Loucy (cell line): ENCODE measurements at regions not wholly inside any gene's neighbourhood (a gene's known extent, or its start where the extent isn't known, plus 50 kb on each side); places are given as distances from the start of the nearest gene placed in this dataset.

ENCODE experiments used
- H2AFZ ChIP-seq: fragments of 200-600 bp; sonication (generic); 2 replicates; pipeline ENCODE4 v1.6.0; 2016; ENCODE audit warnings: antibody characterized with exemption, mild to moderate bottlenecking, low read length, moderate library complexity
- H3F3A ChIP-seq: fragments of 200-600 bp; 2 replicates; pipeline ENCODE4 v1.6.0; 2016; ENCODE audit warnings: antibody characterized with exemption, low read depth, mild to moderate bottlenecking
- H3K27me3 ChIP-seq: fragments of 200-600 bp; sonication (generic); 2 replicates; pipeline ENCODE4 v1.6.1; 2014; ENCODE audit warnings: low read length, mild to moderate bottlenecking; ENCODE audit not compliant: insufficient read depth, poor library complexity, severe bottlenecking
- H3K36me3 ChIP-seq: fragments of 200-600 bp; sonication (generic); 2 replicates; pipeline ENCODE4 v1.6.1; 2016; ENCODE audit warnings: low read length; ENCODE audit not compliant: insufficient read depth
- H3K4me1 ChIP-seq: fragments of 200-600 bp; sonication (generic); 2 replicates; pipeline ENCODE4 v1.5.1; 2014; ENCODE audit warnings: low read length, mild to moderate bottlenecking; ENCODE audit not compliant: insufficient read depth, poor library complexity, severe bottlenecking
- H3K4me2 ChIP-seq: fragments of 200-600 bp; sonication (generic); 2 replicates; pipeline ENCODE4 v1.6.0; 2014; ENCODE audit warnings: antibody characterized with exemption, low read length, low read depth, mild to moderate bottlenecking; ENCODE audit not compliant: poor library complexity, severe bottlenecking
- H3K4me3 ChIP-seq: fragments of 200-600 bp; sonication (generic); 2 replicates; pipeline ENCODE4 v1.5.1; 2014; ENCODE audit warnings: low read length, mild to moderate bottlenecking, mixed read lengths; ENCODE audit not compliant: poor library complexity, severe bottlenecking
- H3K79me2 ChIP-seq: fragments of 200-600 bp; sonication (generic); 2 replicates; pipeline ENCODE4 v1.6.1; 2014; ENCODE audit warnings: low read length; ENCODE audit not compliant: insufficient read depth
- H3K9ac ChIP-seq: fragments of 200-600 bp; sonication (generic); 2 replicates; pipeline ENCODE4 v1.6.0; 2014; ENCODE audit warnings: mild to moderate bottlenecking, low read depth, low read length, moderate library complexity; ENCODE audit not compliant: poor library complexity, severe bottlenecking
- H3K9me2 ChIP-seq: fragments of 200-600 bp; sonication (generic); replicated peaks from 2 replicates; pipeline ENCODE4 v1.6.1; 2016; ENCODE audit warnings: low read depth, low read length, mixed read lengths
- H3K9me3 ChIP-seq: fragments of 200-600 bp; sonication (generic); 2 replicates; pipeline ENCODE4 v1.6.1; 2014; ENCODE audit warnings: mild to moderate bottlenecking, antibody characterized with exemption, low read length, low read depth; ENCODE audit not compliant: insufficient read depth
- H4K20me1 ChIP-seq: fragments of 200-600 bp; sonication (generic); 2 replicates; pipeline ENCODE4 v1.6.0; 2014; ENCODE audit warnings: antibody characterized with exemption, low read length, mild to moderate bottlenecking; ENCODE audit not compliant: insufficient read depth, poor library complexity, severe bottlenecking
- EZH2phosphoT487 ChIP-seq: fragments of 200-600 bp; IDR thresholded peaks from 2 replicates; pipeline ENCODE4 v1.6.1; 2018; ENCODE audit warnings: antibody characterized with exemption, mild to moderate bottlenecking, moderate library complexity, borderline replicate concordance
- TF ChIP-seq, protein P1 (sequence below): fragments of 200-600 bp; sonication (generic); conservative IDR thresholded peaks from 2 replicates; pipeline ENCODE4 v1.5.1; 2014; ENCODE audit warnings: mild to moderate bottlenecking, antibody characterized with exemption, low read length

DNA sequence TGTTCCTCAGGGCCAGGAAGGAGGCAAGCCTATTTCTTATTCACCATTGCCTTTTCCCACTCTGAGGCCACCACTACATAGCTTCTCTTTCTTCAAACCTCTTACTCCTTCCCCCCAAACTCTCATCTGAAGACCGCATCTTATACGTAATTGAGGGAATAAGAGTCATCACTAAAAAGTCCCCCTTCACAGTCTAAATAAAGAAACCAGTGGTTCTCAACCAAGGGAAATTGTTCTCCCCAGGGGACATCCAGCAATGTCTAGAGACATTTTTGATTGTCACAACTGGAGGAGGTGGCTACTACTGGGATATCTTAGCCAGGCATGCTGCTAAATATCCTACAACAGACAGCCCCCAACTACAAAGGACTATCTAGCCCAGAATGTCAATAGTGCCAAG, 327.6 kb upstream of the CNR1 start:
- H3K9me2 ChIP-seq: no peaks in the 10 kb centered on the region
- H3K36me3 ChIP-seq: no peaks in the 10 kb centered on the region
- no peak overlapping the region for H2AFZ ChIP-seq
- TF ChIP-seq, protein P1, sequence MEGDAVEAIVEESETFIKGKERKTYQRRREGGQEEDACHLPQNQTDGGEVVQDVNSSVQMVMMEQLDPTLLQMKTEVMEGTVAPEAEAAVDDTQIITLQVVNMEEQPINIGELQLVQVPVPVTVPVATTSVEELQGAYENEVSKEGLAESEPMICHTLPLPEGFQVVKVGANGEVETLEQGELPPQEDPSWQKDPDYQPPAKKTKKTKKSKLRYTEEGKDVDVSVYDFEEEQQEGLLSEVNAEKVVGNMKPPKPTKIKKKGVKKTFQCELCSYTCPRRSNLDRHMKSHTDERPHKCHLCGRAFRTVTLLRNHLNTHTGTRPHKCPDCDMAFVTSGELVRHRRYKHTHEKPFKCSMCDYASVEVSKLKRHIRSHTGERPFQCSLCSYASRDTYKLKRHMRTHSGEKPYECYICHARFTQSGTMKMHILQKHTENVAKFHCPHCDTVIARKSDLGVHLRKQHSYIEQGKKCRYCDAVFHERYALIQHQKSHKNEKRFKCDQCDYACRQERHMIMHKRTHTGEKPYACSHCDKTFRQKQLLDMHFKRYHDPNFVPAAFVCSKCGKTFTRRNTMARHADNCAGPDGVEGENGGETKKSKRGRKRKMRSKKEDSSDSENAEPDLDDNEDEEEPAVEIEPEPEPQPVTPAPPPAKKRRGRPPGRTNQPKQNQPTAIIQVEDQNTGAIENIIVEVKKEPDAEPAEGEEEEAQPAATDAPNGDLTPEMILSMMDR: no peak
- no peak for TF ChIP-seq EZH2phosphoT487
- no peak overlapping the region for H3K4me2 ChIP-seq
- H3K4me3 ChIP-seq: no peak overlapping the region
- H3K27me3 ChIP-seq: no peaks in the 10 kb centered on the region
- H3K9ac ChIP-seq: no peak overlapping the region
- H3K4me1 ChIP-seq: no peaks in the 10 kb centered on the region
- H3F3A ChIP-seq: no peaks in the 10 kb centered on the region
- no peaks in the 10 kb centered on the region for H3K79me2 ChIP-seq
- H4K20me1 ChIP-seq: no peaks in the 10 kb centered on the region
- no peaks in the 10 kb centered on the region for H3K9me3 ChIP-seq

DNA sequence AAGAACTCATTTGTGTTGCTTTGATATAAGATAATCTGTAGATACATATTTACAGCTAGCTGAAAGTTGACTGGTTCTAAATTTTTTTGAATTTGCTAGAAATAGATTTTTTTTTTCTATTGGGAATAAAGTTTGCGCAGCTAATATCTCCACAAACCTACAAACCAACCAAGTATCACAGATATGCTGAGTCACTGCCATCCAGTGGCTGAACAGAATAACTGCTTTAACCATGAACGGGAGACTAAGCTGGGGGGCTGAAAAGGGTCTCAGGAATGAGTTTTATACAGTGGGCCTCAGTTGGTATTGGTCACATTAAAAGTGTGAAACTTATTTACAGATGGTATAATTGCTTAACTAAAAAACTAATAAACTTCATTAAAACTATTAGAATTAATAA, 326.7 kb upstream of the CNR1 start:
- Histone ChIP-seq H4K20me1 (no peaks in the 10 kb centered on the region), H3K9ac (no peak overlapping the region), H3K36me3 (no peaks in the 10 kb centered on the region), H3K79me2 (no peaks in the 10 kb centered on the region), H3K27me3 (no peaks in the 10 kb centered on the region), H3K9me3 (no peaks in the 10 kb centered on the region), H2AFZ (no peak overlapping the region), H3F3A (no peaks in the 10 kb centered on the region), H3K9me2 (no peaks in the 10 kb centered on the region), H3K4me1 (no peaks in the 10 kb centered on the region), H3K4me3 (no peak overlapping the region), H3K4me2 (no peak overlapping the region)
- TF ChIP-seq, protein P1: peak; percentile 47
- no peak for TF ChIP-seq EZH2phosphoT487

DNA sequence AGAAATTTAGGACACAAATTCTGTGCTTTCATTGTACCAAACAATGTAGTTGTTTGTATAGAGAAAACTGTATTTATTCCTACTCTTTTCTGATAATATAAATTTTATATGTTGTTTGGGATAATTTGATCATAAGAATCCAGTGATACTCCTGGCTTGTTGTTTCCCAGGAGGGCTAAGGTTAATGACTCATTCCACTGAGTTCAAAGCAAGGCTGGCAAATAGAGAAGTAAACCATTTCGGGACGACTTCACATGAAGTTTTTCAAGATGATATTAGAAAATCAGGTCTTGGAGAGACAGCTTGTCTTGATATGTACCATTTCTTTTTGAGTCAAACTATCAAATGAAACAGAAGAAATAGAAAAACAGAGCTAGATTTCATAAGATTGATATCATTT, 326.1 kb upstream of the CNR1 start:
- Histone ChIP-seq H3K79me2 (no peaks in the 10 kb centered on the region), H3K9me3 (no peaks in the 10 kb centered on the region), H3K36me3 (no peaks in the 10 kb centered on the region), H3K4me1 (no peaks in the 10 kb centered on the region), H3K27me3 (no peaks in the 10 kb centered on the region), H3K4me2 (no peak overlapping the region), H3F3A (no peaks in the 10 kb centered on the region), H4K20me1 (no peaks in the 10 kb centered on the region), H2AFZ (no peak overlapping the region), H3K4me3 (no peak overlapping the region), H3K9me2 (no peaks in the 10 kb centered on the region), H3K9ac (no peak overlapping the region)
- no peak for TF ChIP-seq EZH2phosphoT487

DNA sequence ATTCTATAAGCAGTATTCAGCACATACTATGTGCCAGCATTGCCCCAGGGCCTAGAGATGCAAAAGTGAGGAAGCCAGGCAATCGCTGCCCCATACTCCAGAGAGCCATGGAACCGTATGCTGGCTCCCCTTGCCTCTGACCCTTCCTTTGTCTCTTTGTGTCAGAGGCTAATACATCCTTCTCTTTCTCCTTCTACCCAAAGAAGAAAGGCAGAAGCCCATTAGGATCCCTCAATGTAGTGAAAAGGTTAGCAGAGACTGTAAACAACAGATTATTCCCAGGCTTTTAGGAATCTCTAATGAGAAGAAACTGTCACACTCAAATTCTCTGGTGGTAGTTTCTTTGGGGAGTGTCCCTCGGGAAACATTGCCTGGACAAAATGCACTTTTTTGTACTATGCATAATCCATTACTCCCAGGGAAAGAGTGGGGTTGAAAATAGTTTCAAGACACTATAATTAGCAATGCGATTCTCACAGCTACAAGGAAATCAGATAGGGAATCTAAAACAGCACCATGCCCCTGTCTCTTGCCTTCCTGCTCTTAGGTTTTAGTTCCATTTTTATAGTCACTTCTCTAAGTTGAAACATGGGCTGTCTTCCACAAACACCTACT, 325.2 kb upstream of the CNR1 start:
- no peak overlapping the region for H3K4me3 ChIP-seq
- no peaks in the 10 kb centered on the region for H3K27me3 ChIP-seq
- no peaks in the 10 kb centered on the region for H4K20me1 ChIP-seq
- no peaks in the 10 kb centered on the region for H3K9me2 ChIP-seq
- no peaks in the 10 kb centered on the region for H3K36me3 ChIP-seq
- no peaks in the 10 kb centered on the region for H3K4me1 ChIP-seq
- no peak overlapping the region for H2AFZ ChIP-seq
- TF ChIP-seq, protein P1: no peak
- TF ChIP-seq EZH2phosphoT487: no peak
- no peaks in the 10 kb centered on the region for H3K9me3 ChIP-seq
- no peak overlapping the region for H3K4me2 ChIP-seq
- H3F3A ChIP-seq: no peaks in the 10 kb centered on the region
- no peak overlapping the region for H3K9ac ChIP-seq
- H3K79me2 ChIP-seq: no peaks in the 10 kb centered on the region
